MV-4-11 (cell line): ENCODE measurements at regions not wholly inside any gene's neighbourhood (a gene's known extent, or its start where the extent isn't known, plus 50 kb on each side); places are given as distances from the start of the nearest gene placed in this dataset.
A peak's percentile ranks its signal among the peaks of the same experiment; 100 is the strongest.
"Not testable (repeated sequence)": the region's sequence is repeated elsewhere in the genome, so short reads cannot be mapped to it uniquely, and the experiment has no call there.

Experiments
- DNase-seq: peaks from one replicate; lab custom pipeline; 2025; lab: John Stamatoyannopoulos, UW

- no peak for DNase-seq
Measured at GRCh38 chr10:15428681-15429080, 57.6 kb upstream of the FAM171A1 start.

- peak; percentile 16 for DNase-seq
Measured at GRCh38 chr10:15427843-15428414, 56.8 kb upstream of the FAM171A1 start.

GRCh38 chr10:15426558-15426957 is 55.5 kb upstream of the FAM171A1 start:
- DNase-seq, result peak; percentile 50

GRCh38 chr10:15426115-15426514 is 55.0 kb upstream of the FAM171A1 start:
- DNase-seq, result no peak

GRCh38 chr10:15421875-15422274 is 50.8 kb upstream of the FAM171A1 start:
- DNase-seq, result not testable (repeated sequence)
